ENCODE measurements at regions not wholly inside any gene's neighbourhood (a gene's known extent, or its start where the extent isn't known, plus 50 kb on each side); places are given as distances from the start of the nearest gene placed in this dataset.

GRCh38 chr9:106084702-106085101, 390.4 kb downstream of the TMEM38B start:
- DNase-seq (ENCODE audit: low read depth, low spot score) (no peak), FAIRE-seq (no peak)
- H3K9me1 ChIP-seq (ENCODE audit: control insufficient read depth, extremely low read depth, insufficient read depth, low read length), result no peaks in the 10 kb centered on the region
- no peak overlapping the region for H3K9ac ChIP-seq (ENCODE audit: control insufficient read depth, extremely low read depth, insufficient read depth, low read length)
- H3K9me3 ChIP-seq (ENCODE audit: control insufficient read depth, low read depth, low read length), result no peaks in the 10 kb centered on the region
- dilution Hi-C loops (cut with MboI; ENCODE audit: extremely low pct_ligation_motif_present, low sequenced_read_pairs), result no loop called here
- TF ChIP-seq CTCF (optimal IDR thresholded peaks at IDR 0.05 in 1 of 3, IDR thresholded peaks at IDR 0.05 in 1 of 3, conservative IDR thresholded peaks at IDR 0.05 in 1 of 3; ENCODE audit: extremely low read depth in 1 of 3, insufficient read depth in 2 of 3, low read length in 3 of 3) (no peak), EZH2 (IDR thresholded peaks at IDR 0.05; ENCODE audit: low read length) (no peak)
- H3K4me2 ChIP-seq (ENCODE audit: control insufficient read depth, extremely low read depth, insufficient read depth, low read depth, low read length), result no peak overlapping the region
- H3K4me3 ChIP-seq (ENCODE audit: control insufficient read depth in 2 of 3, extremely low read depth in 1 of 3, insufficient read depth in 2 of 3, low read depth in 1 of 3, low read length in 3 of 3), result no peak overlapping the region
- H3K79me2 ChIP-seq (ENCODE audit: control insufficient read depth, insufficient read depth, low read length), result no peaks in the 10 kb centered on the region
- no peaks in the 10 kb centered on the region for H3K4me1 ChIP-seq (ENCODE audit: control insufficient read depth, extremely low read depth, insufficient read depth, low read length)
- H3K36me3 ChIP-seq (ENCODE audit: control insufficient read depth in 2 of 2, extremely low read depth in 1 of 2, insufficient read depth in 2 of 2, low read length in 2 of 2), result no peaks in the 10 kb centered on the region
- no peak overlapping the region for H2AFZ ChIP-seq (ENCODE audit: control insufficient read depth, low read length)
- no peak overlapping the region for H3K27ac ChIP-seq (ENCODE audit: control insufficient read depth, insufficient read depth, low read length)
- no peaks in the 10 kb centered on the region for H3K27me3 ChIP-seq (ENCODE audit: control insufficient read depth, extremely low read depth, insufficient read depth, low read length)
- no peaks in the 10 kb centered on the region for H4K20me1 ChIP-seq (ENCODE audit: control insufficient read depth, extremely low read depth, insufficient read depth, low read length)

GRCh38 chr9:106085479-106085878, 391.1 kb downstream of the TMEM38B start:
- Histone ChIP-seq H3K79me2 (ENCODE audit: control insufficient read depth, insufficient read depth, low read length) (no peaks in the 10 kb centered on the region), H3K27me3 (ENCODE audit: control insufficient read depth, extremely low read depth, insufficient read depth, low read length) (no peaks in the 10 kb centered on the region), H3K4me1 (ENCODE audit: control insufficient read depth, extremely low read depth, insufficient read depth, low read length) (no peaks in the 10 kb centered on the region), H3K9ac (ENCODE audit: control insufficient read depth, extremely low read depth, insufficient read depth, low read length) (no peak overlapping the region), H3K4me3 (ENCODE audit: control insufficient read depth in 2 of 3, extremely low read depth in 1 of 3, insufficient read depth in 2 of 3, low read depth in 1 of 3, low read length in 3 of 3) (no peak overlapping the region), H3K27ac (ENCODE audit: control insufficient read depth, insufficient read depth, low read length) (no peak overlapping the region), H3K36me3 (ENCODE audit: control insufficient read depth in 2 of 2, extremely low read depth in 1 of 2, insufficient read depth in 2 of 2, low read length in 2 of 2) (no peaks in the 10 kb centered on the region), H3K9me3 (ENCODE audit: control insufficient read depth, low read depth, low read length) (no peaks in the 10 kb centered on the region), H4K20me1 (ENCODE audit: control insufficient read depth, extremely low read depth, insufficient read depth, low read length) (no peaks in the 10 kb centered on the region), H2AFZ (ENCODE audit: control insufficient read depth, low read length) (no peak overlapping the region), H3K4me2 (ENCODE audit: control insufficient read depth, extremely low read depth, insufficient read depth, low read depth, low read length) (no peak overlapping the region), H3K9me1 (ENCODE audit: control insufficient read depth, extremely low read depth, insufficient read depth, low read length) (no peaks in the 10 kb centered on the region)
- no peak for TF ChIP-seq EZH2 (IDR thresholded peaks at IDR 0.05; ENCODE audit: low read length)
- TF ChIP-seq CTCF (optimal IDR thresholded peaks at IDR 0.05 in 1 of 3, IDR thresholded peaks at IDR 0.05 in 1 of 3, conservative IDR thresholded peaks at IDR 0.05 in 1 of 3; ENCODE audit: extremely low read depth in 1 of 3, insufficient read depth in 2 of 3, low read length in 3 of 3), result no peak
- FAIRE-seq (no peak), DNase-seq (ENCODE audit: low read depth, low spot score) (no peak)
- dilution Hi-C loops (cut with MboI; ENCODE audit: extremely low pct_ligation_motif_present, low sequenced_read_pairs), result no loop called here
